Progenitor cell of endocrine pancreas (in vitro differentiated cells): ENCODE measurements at regions not wholly inside any gene's neighbourhood (a gene's known extent, or its start where the extent isn't known, plus 50 kb on each side); places are given as distances from the start of the nearest gene placed in this dataset.

Source experiments
- DNase-seq: peaks from one replicate; pipeline ENCODE4 v3.0.0; 2021; ENCODE audit warnings: low spot score; ENCODE audit not compliant: unreplicated experiment
- H3K27ac Mint-ChIP-seq: 2 replicates; pipeline ENCODE4 v1.8.0; 2021; ENCODE audit warnings: mild to moderate bottlenecking, moderate library complexity, mixed read lengths
- H3K27me3 Mint-ChIP-seq: 2 replicates; pipeline ENCODE4 v1.8.0; 2021; ENCODE audit warnings: mixed read lengths
- H3K36me3 Mint-ChIP-seq: 2 replicates; pipeline ENCODE4 v1.8.0; 2022; ENCODE audit warnings: mixed read lengths; ENCODE audit not compliant: insufficient read depth
- H3K4me1 Mint-ChIP-seq: 2 replicates; pipeline ENCODE4 v1.8.0; 2021; ENCODE audit warnings: low read depth, mixed read lengths
- H3K4me3 Mint-ChIP-seq: 2 replicates; pipeline ENCODE4 v1.8.0; 2021; ENCODE audit warnings: low read depth, mild to moderate bottlenecking, moderate library complexity, mixed read lengths
- H3K9me3 Mint-ChIP-seq: 2 replicates; pipeline ENCODE4 v1.8.0; 2021; ENCODE audit warnings: low read depth, mixed read lengths
- TF ChIP-seq, protein P1 (sequence below): fragments of 200-600 bp; sonication (generic); IDR thresholded peaks from one replicate; pipeline ENCODE4 v1.5.0; 2021; ENCODE audit warnings: antibody characterized with exemption, mild to moderate bottlenecking; ENCODE audit not compliant: unreplicated experiment

DNA sequence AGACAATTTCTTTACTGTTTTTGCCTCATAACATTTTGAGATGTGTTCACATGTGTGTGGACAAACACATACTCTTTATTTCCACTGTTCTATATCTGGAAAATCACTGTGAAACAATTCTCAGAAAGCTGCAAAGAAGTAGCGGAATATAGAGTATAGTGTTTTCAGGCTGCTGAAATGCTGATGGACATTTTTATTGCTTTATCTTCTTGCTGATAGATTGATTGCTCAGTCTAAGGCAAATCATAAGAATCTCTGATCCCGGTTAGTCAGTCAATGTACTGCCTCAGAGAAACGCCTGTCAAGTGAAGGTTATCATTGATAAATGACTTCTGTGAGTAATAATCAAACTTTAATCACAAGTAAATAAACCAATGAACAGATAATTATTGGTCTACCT is 364.9 kb upstream of the CTNND2 start:
- Mint-ChIP-seq H3K27me3 (no peaks in the 10 kb centered on the region), H3K4me3 (no peak overlapping the region), H3K36me3 (no peaks in the 10 kb centered on the region), H3K4me1 (peaks cover 24% of the 10 kb centered on the region), H3K27ac (no peak overlapping the region), H3K9me3 (peaks cover 2% of the 10 kb centered on the region)
- TF ChIP-seq, protein P1, sequence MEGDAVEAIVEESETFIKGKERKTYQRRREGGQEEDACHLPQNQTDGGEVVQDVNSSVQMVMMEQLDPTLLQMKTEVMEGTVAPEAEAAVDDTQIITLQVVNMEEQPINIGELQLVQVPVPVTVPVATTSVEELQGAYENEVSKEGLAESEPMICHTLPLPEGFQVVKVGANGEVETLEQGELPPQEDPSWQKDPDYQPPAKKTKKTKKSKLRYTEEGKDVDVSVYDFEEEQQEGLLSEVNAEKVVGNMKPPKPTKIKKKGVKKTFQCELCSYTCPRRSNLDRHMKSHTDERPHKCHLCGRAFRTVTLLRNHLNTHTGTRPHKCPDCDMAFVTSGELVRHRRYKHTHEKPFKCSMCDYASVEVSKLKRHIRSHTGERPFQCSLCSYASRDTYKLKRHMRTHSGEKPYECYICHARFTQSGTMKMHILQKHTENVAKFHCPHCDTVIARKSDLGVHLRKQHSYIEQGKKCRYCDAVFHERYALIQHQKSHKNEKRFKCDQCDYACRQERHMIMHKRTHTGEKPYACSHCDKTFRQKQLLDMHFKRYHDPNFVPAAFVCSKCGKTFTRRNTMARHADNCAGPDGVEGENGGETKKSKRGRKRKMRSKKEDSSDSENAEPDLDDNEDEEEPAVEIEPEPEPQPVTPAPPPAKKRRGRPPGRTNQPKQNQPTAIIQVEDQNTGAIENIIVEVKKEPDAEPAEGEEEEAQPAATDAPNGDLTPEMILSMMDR = no peak
- no peak for DNase-seq

DNA sequence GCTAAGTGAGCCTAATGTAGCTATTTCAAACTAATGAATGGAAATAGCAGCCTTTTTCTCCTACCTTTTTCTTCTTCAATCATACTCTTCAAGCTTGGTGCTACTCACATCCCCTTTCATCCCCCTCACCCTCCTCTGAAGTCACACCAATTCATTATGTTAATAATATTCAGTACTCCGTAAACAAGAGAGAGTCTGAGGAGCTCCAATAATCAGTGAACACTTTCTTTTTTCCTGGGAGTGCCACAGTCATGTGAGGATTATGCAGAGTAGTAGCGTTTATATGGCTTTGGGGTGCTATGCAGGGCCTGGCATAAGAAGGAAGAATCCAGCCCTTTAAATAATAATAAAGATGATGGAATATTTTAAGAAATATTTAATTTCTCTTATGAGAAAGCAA is 354.3 kb upstream of the CTNND2 start:
- TF ChIP-seq, protein P1 = no peak
- H3K36me3 Mint-ChIP-seq = no peaks in the 10 kb centered on the region
- H3K4me1 Mint-ChIP-seq = peaks cover 7% of the 10 kb centered on the region
- H3K27me3 Mint-ChIP-seq = no peaks in the 10 kb centered on the region
- H3K9me3 Mint-ChIP-seq = peaks cover 10% of the 10 kb centered on the region
- DNase-seq = no peak
- no peak overlapping the region for H3K27ac Mint-ChIP-seq
- H3K4me3 Mint-ChIP-seq = no peak overlapping the region

DNA sequence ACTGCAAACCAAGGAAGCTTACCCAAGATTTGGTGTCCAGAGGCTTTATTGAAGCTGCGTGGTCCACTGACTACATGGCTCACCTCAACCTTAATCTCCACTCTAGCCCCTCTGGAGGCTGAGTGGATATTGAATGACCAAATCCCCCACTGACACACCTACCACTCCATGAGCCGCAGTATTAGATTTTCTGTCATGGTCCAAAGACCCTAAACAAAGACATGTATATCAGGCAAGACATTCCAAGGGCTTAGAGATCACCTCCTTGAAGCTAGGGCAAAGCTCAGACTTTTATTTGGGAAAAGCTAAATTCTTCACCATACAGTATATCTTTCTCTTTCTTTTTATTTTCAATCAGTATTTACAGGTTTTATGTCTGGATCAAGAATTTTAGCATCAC is 346.2 kb upstream of the CTNND2 start:
- Mint-ChIP-seq H3K36me3 (no peaks in the 10 kb centered on the region), H3K4me3 (no peak overlapping the region), H3K27ac (no peak overlapping the region), H3K9me3 (peaks cover 14% of the 10 kb centered on the region), H3K4me1 (no peaks in the 10 kb centered on the region), H3K27me3 (no peaks in the 10 kb centered on the region)
- TF ChIP-seq, protein P1 = no peak
- no peak for DNase-seq

DNA sequence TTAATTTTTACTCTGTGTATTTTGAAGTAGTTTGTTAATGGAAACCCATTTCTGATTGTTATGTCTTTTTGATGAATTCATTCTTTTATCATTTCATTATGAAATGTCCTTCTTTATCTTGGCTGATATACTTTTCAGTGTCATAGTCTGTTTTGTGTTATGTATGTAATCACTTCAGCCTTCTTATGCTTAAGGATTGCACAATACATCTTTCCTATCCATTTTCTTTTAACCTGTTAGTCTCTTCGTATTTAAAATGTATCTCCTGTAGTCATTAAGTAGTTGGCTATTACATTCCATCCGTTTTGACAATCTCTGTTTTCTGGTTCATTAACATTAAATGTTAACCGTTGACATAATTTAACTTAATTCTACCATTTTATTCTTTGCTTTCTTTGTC is 344.6 kb upstream of the CTNND2 start:
- Mint-ChIP-seq H3K4me3 (no peak overlapping the region), H3K27ac (no peak overlapping the region), H3K4me1 (no peaks in the 10 kb centered on the region), H3K36me3 (no peaks in the 10 kb centered on the region), H3K9me3 (peaks cover 22% of the 10 kb centered on the region), H3K27me3 (no peaks in the 10 kb centered on the region)
- TF ChIP-seq, protein P1 = no peak
- DNase-seq = no peak

DNA sequence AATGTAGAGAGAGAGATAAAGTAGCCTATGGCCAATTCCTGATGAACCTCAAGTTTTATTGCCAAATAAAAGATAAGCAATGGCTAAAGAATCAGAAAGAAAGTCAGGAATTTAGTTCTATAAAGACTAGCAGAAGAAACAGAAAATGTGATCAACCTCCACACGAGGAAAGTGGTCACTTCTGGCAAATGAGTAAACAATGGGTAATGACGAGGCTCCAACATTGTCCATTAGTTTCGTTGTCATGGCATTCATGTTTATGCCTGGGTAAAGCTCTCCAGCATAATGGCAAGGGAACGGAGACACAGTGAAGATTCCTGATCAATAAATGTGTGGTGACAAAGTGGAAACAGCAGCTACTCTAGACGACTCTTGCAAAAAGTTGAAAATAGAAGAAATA is 341.8 kb upstream of the CTNND2 start:
- Mint-ChIP-seq H3K36me3 (no peaks in the 10 kb centered on the region), H3K9me3 (peaks cover 22% of the 10 kb centered on the region), H3K27me3 (no peaks in the 10 kb centered on the region), H3K27ac (no peak overlapping the region), H3K4me1 (no peaks in the 10 kb centered on the region), H3K4me3 (no peak overlapping the region)
- DNase-seq = no peak
- TF ChIP-seq, protein P1 = no peak

DNA sequence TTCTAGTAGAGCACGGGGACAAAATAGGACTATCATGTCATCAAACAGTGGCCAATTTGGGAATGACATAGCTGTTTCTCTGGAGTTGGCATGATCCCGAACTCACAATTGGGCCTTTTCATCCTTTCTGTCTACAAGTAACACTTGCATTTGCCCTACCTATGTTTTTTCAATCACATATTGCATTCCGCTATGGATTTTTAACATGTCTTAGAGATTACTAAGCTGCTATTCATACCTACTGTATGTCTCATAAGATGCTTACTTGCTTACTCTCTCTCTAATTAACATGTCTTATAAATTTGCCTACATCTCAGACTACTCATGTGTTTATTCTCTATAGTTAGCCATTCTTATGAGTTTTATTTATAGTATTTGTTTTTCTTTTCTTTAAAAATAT is 341.2 kb upstream of the CTNND2 start:
- Mint-ChIP-seq H3K9me3 (peaks cover 22% of the 10 kb centered on the region), H3K27ac (no peak overlapping the region), H3K36me3 (no peaks in the 10 kb centered on the region), H3K4me3 (no peak overlapping the region), H3K4me1 (no peaks in the 10 kb centered on the region), H3K27me3 (no peaks in the 10 kb centered on the region)
- TF ChIP-seq, protein P1 = no peak
- no peak for DNase-seq
